Neural cell (in vitro differentiated cells): ENCODE measurements at regions not wholly inside any gene's neighbourhood (a gene's known extent, or its start where the extent isn't known, plus 50 kb on each side); places are given as distances from the start of the nearest gene placed in this dataset.

ENCODE experiments used
- H2AFZ ChIP-seq: fragments of 200-600, 300-800 bp; sonication (generic), shearing (Covaris generic); 2 replicates; pipeline ENCODE4 v1.6.0; 2014; ENCODE audit warnings: low read depth, mild to moderate bottlenecking, antibody characterized with exemption, low read length, moderate library complexity
- H3F3A ChIP-seq: fragments of 200-600 bp; shearing (Covaris generic); 2 replicates; pipeline ENCODE4 v1.6.1; 2016; ENCODE audit warnings: mild to moderate bottlenecking, moderate library complexity, mixed read lengths, antibody characterized with exemption, low read length; ENCODE audit not compliant: insufficient read depth, poor library complexity, severe bottlenecking
- H3K27ac ChIP-seq: fragments of 200-600, 300-800 bp; sonication (generic), shearing (Covaris generic); 2 replicates; pipeline ENCODE4 v1.5.1; 2014; ENCODE audit warnings: mild to moderate bottlenecking, low read length, moderate library complexity
- H3K27me3 ChIP-seq: fragments of 300-800, 200-600 bp; sonication (generic), shearing (Covaris generic); 2 replicates; pipeline ENCODE4 v1.6.0; 2014; ENCODE audit warnings: mild to moderate bottlenecking, low read depth, low read length, moderate library complexity; ENCODE audit not compliant: insufficient read depth
- H3K36me3 ChIP-seq: fragments of 300-800, 200-600 bp; sonication (generic), shearing (Covaris generic); 2 replicates; pipeline ENCODE4 v1.5.1; 2014; ENCODE audit warnings: mild to moderate bottlenecking, antibody characterized with exemption, low read length, moderate library complexity; ENCODE audit not compliant: insufficient read depth
- H3K4me2 ChIP-seq: fragments of 300-800, 200-600 bp; sonication (generic), shearing (Covaris generic); 2 replicates; pipeline ENCODE4 v1.6.0; 2014; ENCODE audit warnings: mild to moderate bottlenecking, low read length
- H3K4me3 ChIP-seq: fragments of 300-800, 200-600 bp; sonication (generic), shearing (Covaris generic); 2 replicates; pipeline ENCODE4 v1.5.1; 2014; ENCODE audit warnings: mild to moderate bottlenecking, low read length, moderate library complexity
- H3K79me2 ChIP-seq: fragments of 200-600 bp; shearing (Covaris generic); replicated peaks from 2 replicates; pipeline ENCODE4 v1.6.0; 2014; ENCODE audit warnings: mild to moderate bottlenecking, low read length, moderate library complexity; ENCODE audit not compliant: insufficient read depth
- H3K9ac ChIP-seq: fragments of 300-800, 200-600 bp; sonication (generic), shearing (Covaris generic); 2 replicates; pipeline ENCODE4 v1.6.1; 2016; ENCODE audit warnings: mild to moderate bottlenecking, low read length, mixed read lengths
- H3K9me2 ChIP-seq: fragments of 200-600 bp; shearing (Covaris generic); 2 replicates; pipeline ENCODE4 v1.6.1; 2016; ENCODE audit warnings: mild to moderate bottlenecking, low read length, mixed read lengths; ENCODE audit not compliant: insufficient read depth
- H3K9me3 ChIP-seq: fragments of 200-600, 300-800 bp; sonication (generic), shearing (Covaris generic); 2 replicates; pipeline ENCODE4 v1.6.1; 2016; ENCODE audit warnings: mild to moderate bottlenecking, mixed run types, low read length, moderate library complexity, mixed read lengths
- H4K20me1 ChIP-seq: fragments of 200-600 bp; shearing (Covaris generic); 2 replicates; pipeline ENCODE4 v1.6.1; 2016; ENCODE audit warnings: mild to moderate bottlenecking, mixed run types; ENCODE audit not compliant: insufficient read depth
- EP300 ChIP-seq: fragments of 450-650 bp; conservative IDR thresholded peaks from 2 replicates; pipeline ENCODE4 v1.6.1; 2014; ENCODE audit warnings: antibody characterized with exemption, mild to moderate bottlenecking, moderate library complexity; ENCODE audit not compliant: poor library complexity, severe bottlenecking
- EZH2 ChIP-seq: fragments of 200-600, 300-800 bp; shearing (Covaris generic), sonication (generic); IDR thresholded peaks from 2 replicates; pipeline ENCODE4 v1.6.1; 2014; ENCODE audit warnings: antibody characterized with exemption, low read length, borderline replicate concordance, mild to moderate bottlenecking; ENCODE audit not compliant: insufficient read depth, poor library complexity, severe bottlenecking
- MXI1 ChIP-seq: fragments of 450-650 bp; conservative IDR thresholded peaks from 2 replicates; pipeline ENCODE4 v1.6.1; 2014; ENCODE audit warnings: antibody characterized with exemption, mild to moderate bottlenecking; ENCODE audit not compliant: poor library complexity, severe bottlenecking
- POLR2AphosphoS5 ChIP-seq: IDR thresholded peaks from 2 replicates; pipeline ENCODE4 v1.6.1; 2012
- RAD21 ChIP-seq: fragments of 450-650 bp; conservative IDR thresholded peaks from 2 replicates; pipeline ENCODE4 v1.6.1; 2014; ENCODE audit warnings: antibody characterized with exemption, mild to moderate bottlenecking, moderate library complexity
- SMC3 ChIP-seq: fragments of 450-650 bp; conservative IDR thresholded peaks from 2 replicates; pipeline ENCODE4 v1.6.1; 2014; ENCODE audit warnings: antibody characterized with exemption, mild to moderate bottlenecking, moderate library complexity; ENCODE audit not compliant: poor library complexity
- TAF1 ChIP-seq: IDR thresholded peaks from 2 replicates; pipeline ENCODE4 v1.6.1; 2012; ENCODE audit warnings: low read depth
- TF ChIP-seq, protein P1 (sequence below): fragments of 450-650 bp; IDR thresholded peaks from 2 replicates; pipeline ENCODE4 v1.5.1; 2014; ENCODE audit warnings: antibody characterized with exemption, mild to moderate bottlenecking, moderate library complexity; ENCODE audit not compliant: poor library complexity, severe bottlenecking
- TF ChIP-seq, protein P2 (sequence below): IDR thresholded peaks from 2 replicates; pipeline ENCODE4 v1.6.1; 2012; ENCODE audit warnings: borderline replicate concordance

DNA sequence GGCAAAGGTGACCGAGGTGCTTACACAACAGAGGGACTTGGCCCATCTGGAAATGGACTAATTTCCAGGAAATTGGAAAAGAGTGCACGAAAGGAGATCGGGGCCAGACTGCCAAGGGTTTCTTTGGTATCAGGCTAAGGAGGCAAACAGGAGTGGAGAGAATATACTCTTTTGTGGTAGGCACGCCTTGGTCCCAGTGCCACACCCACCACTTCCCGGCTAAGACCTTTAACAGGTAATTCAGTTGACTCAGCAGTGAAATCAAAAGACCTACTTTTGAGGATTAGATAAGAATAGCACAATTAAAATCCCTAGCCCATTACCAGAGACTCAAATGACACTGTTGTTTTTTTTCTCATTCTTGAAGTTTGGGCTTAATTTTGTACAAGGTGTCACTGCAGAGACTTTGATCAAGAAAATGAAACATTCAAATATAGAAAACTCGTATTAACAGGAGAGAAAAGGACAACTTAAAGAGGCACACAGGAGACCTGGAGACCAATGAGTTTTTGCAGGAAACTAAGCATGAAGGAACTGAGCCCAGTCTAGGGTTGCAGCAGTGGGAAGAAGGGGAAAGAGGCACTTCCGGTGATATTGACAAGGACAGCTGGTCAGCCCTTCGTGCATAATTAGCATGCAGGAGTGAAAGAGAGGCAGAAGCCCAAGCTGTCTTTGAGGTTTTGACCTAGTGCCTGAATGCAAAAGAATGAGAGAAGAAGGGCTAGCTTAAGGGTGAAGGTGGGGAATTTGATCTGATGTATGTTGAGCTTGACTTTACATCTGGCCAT, 265.5 kb upstream of the CCL2 start:
- no peaks in the 10 kb centered on the region for H3F3A ChIP-seq
- TF ChIP-seq MXI1 (no peak), EP300 (no peak), SMC3 (no peak), EZH2 (no peak)
- no peaks in the 10 kb centered on the region for H3K36me3 ChIP-seq
- H3K9ac ChIP-seq = no peak overlapping the region
- no peaks in the 10 kb centered on the region for H3K9me3 ChIP-seq
- no peak overlapping the region for H3K4me2 ChIP-seq
- no peaks in the 10 kb centered on the region for H3K79me2 ChIP-seq
- H3K4me3 ChIP-seq = no peak overlapping the region
- no peaks in the 10 kb centered on the region for H3K27me3 ChIP-seq
- H3K27ac ChIP-seq = no peak overlapping the region
- H2AFZ ChIP-seq = no peak overlapping the region
- H3K9me2 ChIP-seq = no peaks in the 10 kb centered on the region
- H4K20me1 ChIP-seq = no peaks in the 10 kb centered on the region

DNA sequence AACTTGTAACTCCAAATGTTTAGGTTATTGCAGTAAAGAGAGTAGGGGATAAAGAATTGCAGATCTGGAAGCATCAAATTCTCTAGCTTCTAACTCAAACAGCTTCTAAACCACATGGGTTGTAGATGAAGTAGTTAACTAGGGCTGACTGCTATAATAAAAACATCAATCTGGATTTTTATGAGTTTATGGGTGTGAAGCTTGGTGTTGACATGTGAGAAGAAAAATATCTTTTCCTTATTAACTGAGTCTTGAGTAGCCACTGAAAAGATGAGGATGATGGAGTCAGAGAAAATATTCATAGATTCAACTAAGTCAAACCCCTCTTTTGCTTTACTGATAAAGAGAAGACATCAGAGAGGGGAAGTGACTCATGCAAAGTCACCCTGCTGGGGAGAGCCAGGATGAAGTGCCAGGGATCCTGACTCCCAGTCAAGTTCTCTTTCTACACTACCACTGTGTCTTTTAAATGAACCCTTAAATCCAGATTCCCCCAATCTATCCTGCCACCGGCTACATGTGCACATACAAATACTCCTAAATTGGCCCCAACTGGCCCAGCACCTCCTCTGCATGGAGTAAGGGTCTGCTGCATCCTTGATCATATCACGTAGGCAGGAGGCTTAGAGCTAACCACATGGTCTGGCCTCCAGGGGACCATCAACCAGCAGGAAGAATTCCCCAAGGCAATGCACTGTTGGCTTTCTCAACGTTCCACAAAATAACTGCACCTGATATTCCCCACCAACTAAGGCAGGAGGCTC, 264.0 kb upstream of the CCL2 start:
- no peaks in the 10 kb centered on the region for H3F3A ChIP-seq
- H3K9ac ChIP-seq = no peak overlapping the region
- no peaks in the 10 kb centered on the region for H3K9me2 ChIP-seq
- H3K27ac ChIP-seq = no peak overlapping the region
- no peak overlapping the region for H3K4me2 ChIP-seq
- no peak overlapping the region for H3K4me3 ChIP-seq
- H2AFZ ChIP-seq = no peak overlapping the region
- H3K79me2 ChIP-seq = no peaks in the 10 kb centered on the region
- no peaks in the 10 kb centered on the region for H3K36me3 ChIP-seq
- no peak for TF ChIP-seq EP300
- no peak for TF ChIP-seq RAD21
- TF ChIP-seq, protein P1, sequence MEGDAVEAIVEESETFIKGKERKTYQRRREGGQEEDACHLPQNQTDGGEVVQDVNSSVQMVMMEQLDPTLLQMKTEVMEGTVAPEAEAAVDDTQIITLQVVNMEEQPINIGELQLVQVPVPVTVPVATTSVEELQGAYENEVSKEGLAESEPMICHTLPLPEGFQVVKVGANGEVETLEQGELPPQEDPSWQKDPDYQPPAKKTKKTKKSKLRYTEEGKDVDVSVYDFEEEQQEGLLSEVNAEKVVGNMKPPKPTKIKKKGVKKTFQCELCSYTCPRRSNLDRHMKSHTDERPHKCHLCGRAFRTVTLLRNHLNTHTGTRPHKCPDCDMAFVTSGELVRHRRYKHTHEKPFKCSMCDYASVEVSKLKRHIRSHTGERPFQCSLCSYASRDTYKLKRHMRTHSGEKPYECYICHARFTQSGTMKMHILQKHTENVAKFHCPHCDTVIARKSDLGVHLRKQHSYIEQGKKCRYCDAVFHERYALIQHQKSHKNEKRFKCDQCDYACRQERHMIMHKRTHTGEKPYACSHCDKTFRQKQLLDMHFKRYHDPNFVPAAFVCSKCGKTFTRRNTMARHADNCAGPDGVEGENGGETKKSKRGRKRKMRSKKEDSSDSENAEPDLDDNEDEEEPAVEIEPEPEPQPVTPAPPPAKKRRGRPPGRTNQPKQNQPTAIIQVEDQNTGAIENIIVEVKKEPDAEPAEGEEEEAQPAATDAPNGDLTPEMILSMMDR = no peak
- no peak for TF ChIP-seq TAF1
- TF ChIP-seq POLR2AphosphoS5 = no peak
- TF ChIP-seq SMC3 = no peak
- TF ChIP-seq MXI1 = no peak
- no peak for TF ChIP-seq EZH2
- TF ChIP-seq, protein P2, sequence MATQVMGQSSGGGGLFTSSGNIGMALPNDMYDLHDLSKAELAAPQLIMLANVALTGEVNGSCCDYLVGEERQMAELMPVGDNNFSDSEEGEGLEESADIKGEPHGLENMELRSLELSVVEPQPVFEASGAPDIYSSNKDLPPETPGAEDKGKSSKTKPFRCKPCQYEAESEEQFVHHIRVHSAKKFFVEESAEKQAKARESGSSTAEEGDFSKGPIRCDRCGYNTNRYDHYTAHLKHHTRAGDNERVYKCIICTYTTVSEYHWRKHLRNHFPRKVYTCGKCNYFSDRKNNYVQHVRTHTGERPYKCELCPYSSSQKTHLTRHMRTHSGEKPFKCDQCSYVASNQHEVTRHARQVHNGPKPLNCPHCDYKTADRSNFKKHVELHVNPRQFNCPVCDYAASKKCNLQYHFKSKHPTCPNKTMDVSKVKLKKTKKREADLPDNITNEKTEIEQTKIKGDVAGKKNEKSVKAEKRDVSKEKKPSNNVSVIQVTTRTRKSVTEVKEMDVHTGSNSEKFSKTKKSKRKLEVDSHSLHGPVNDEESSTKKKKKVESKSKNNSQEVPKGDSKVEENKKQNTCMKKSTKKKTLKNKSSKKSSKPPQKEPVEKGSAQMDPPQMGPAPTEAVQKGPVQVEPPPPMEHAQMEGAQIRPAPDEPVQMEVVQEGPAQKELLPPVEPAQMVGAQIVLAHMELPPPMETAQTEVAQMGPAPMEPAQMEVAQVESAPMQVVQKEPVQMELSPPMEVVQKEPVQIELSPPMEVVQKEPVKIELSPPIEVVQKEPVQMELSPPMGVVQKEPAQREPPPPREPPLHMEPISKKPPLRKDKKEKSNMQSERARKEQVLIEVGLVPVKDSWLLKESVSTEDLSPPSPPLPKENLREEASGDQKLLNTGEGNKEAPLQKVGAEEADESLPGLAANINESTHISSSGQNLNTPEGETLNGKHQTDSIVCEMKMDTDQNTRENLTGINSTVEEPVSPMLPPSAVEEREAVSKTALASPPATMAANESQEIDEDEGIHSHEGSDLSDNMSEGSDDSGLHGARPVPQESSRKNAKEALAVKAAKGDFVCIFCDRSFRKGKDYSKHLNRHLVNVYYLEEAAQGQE = no peak
- H3K9me3 ChIP-seq = no peaks in the 10 kb centered on the region
- H4K20me1 ChIP-seq = no peaks in the 10 kb centered on the region
- no peaks in the 10 kb centered on the region for H3K27me3 ChIP-seq
